M059J (cell line): ENCODE measurements at regions not wholly inside any gene's neighbourhood (a gene's known extent, or its start where the extent isn't known, plus 50 kb on each side); places are given as distances from the start of the nearest gene placed in this dataset.
"Not testable (repeated sequence)": the region's sequence is repeated elsewhere in the genome, so short reads cannot be mapped to it uniquely, and the experiment has no call there.

Experiments used
- DNase-seq: peaks from one replicate; pipeline ENCODE4 v3.0.0-alpha.2; 2012; ENCODE audit warnings: low read depth

DNA sequence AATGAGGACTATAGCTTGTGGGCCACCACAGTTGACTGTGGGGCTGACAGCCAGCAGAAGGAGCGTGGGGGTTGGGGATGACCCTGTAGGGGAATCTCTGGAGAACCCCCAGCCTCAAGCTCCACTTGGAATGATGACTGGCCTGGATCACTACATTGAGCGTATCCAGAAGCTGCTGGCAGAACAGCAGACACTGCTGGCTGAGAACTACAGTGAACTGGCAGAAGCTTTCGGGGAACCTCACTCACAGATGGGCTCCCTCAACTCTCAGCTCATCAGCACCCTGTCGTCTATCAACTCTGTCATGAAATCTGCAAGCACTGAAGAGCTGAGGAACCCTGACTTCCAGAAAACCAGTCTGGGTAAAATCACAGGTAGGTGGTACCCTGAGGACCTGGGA lies 128.4 kb upstream of the DMRT1 start:
- no peak for DNase-seq

DNA sequence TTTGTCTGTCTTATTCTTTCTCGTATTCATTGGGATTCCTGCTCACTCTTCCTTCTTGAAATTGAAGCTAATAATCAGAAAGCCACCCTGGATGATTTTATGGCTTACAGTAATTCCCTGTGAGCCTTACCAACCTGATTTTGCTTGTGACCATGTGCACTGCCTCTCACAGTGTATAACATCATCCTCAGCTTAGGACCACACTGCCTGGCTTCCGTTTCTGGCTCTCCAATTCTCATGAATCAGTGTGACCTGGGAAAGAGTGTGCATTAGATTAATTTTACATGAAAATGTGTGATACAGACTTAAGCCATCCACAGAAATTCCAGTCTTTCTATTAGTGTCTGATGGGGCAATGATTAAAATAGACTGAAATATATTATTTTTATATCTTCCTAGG lies 126.8 kb upstream of the DMRT1 start:
- no peak for DNase-seq

DNA sequence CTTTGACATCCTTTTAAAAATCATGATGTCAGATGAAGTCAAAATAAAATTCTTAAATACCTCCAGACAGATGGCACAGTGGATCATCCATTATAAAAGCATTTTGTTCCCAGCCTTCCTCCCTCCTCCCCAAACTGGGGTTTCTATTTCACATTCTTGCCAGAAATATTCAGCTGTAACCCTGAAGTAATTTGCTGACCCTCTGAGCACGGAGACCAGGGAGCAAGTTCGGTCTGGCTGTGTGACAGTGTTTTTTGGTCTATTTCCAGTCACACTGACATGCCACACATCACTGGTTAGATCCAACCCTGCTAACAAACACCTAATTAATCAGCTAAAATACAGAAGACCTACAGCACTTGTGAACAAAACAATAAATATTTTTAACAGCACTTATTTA lies 126.2 kb upstream of the DMRT1 start:
- no peak for DNase-seq

GRCh38 chr9:715743-716400 lies 125.6 kb upstream of the DMRT1 start:
- no peak for DNase-seq

- no peak for DNase-seq
These were observed 123.8 kb upstream of the DMRT1 start for GRCh38 chr9:717722-718121.

GRCh38 chr9:720239-720881 lies 121.1 kb upstream of the DMRT1 start:
- DNase-seq, result no peak

GRCh38 chr9:722388-722980 lies 119.0 kb upstream of the DMRT1 start:
- no peak for DNase-seq

DNA sequence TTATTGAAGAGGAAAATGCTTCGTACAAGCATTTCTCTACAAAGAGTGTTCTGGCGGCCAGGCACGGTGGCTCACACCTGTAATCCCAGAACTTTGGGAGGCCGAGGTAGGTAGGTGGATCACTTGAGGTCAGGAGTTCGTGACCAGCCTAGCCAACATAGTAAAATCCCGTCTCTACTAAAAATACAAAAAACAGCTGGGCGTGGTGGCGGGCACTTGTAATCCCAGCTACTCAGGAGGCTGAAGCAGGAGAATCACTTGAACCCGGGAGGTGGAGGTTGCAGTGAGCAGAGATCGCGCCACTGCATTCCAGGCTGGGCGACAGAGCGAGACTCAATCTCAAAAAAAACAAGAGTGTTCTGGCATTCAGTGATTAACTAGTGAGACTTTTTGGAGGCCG lies 117.0 kb upstream of the DMRT1 start:
- not testable (repeated sequence) for DNase-seq

DNA sequence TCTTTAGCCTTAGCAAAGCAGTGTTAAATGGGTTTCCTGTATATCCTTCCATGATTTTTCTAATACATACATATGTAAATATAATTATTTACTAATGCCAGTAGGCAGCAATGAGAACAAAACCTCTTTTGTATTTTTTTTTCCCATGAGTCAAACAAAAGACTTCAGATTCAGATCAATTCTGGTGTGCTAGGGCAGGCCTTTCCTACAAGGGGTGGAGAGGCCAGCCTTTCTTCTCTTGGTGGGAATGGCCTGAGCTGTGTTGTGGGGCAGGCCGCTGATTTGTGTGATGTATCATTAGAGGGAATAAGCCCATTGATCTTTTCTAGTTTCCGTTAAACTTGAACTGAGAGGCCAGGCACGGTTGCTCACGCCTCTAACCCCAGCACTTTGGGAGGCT lies 115.5 kb upstream of the DMRT1 start:
- no peak for DNase-seq

DNA sequence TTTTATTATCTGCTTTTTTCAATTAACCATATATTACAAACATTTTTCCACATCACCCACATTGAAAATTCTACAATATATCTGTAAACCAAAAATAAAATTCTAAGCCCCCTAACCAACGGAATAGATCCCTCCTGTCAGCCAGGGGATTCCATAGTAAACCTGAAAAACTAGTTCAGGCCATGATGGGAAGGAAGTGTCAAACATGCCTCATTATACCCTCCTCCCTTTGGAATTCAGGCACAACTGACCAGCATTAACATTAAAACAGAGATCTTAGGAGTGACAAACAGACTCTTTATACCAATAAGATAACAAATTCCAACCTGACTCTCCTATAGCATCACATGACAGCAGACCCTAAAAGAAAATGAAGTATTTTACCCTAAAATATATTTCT lies 113.7 kb upstream of the DMRT1 start:
- DNase-seq, result no peak

- DNase-seq, result no peak
These were observed 113.0 kb upstream of the DMRT1 start for GRCh38 chr9:728535-728934.

GRCh38 chr9:731474-731873 lies 110.0 kb upstream of the DMRT1 start:
- no peak for DNase-seq

DNA sequence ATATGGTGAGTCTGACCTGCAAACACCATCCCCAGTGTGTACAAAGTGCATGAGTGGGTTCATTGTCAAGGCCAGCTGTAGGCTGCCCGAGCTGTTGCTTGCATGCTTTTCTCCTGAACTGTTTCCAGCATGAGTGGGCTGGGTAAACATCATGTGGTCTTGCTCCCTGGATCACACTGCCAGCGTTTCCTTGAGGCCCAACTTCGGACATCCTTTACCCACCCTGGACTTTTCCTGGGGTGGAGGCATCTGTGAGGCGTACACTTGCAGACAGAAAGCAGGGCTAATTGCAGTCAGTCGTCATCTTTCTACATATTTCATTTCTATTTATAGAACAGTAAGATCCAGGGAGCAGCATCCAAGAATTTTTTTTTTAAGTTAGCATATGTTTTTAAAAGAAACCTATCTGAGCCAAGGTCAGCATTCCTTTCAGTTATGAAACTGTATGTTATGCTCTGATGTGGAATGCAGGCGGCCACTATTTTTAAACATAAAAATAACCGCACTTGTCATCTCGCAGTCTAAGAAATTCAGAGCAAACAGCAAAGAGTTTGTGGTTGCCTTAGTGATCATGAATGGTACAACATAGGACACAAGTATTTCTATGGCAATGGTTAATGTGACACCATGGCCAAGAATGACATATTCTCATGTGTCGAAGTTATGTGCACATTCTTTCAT lies 106.5 kb upstream of the DMRT1 start:
- peak; percentile 39 for DNase-seq

GRCh38 chr9:737400-738120 lies 103.9 kb upstream of the DMRT1 start:
- DNase-seq, result peak; percentile 17

GRCh38 chr9:738209-738915 lies 103.1 kb upstream of the DMRT1 start:
- peak; percentile 99 for DNase-seq

GRCh38 chr9:739362-739761 lies 102.1 kb upstream of the DMRT1 start:
- DNase-seq, result no peak

- no peak for DNase-seq
These were observed 101.3 kb upstream of the DMRT1 start for GRCh38 chr9:740221-740620.

DNA sequence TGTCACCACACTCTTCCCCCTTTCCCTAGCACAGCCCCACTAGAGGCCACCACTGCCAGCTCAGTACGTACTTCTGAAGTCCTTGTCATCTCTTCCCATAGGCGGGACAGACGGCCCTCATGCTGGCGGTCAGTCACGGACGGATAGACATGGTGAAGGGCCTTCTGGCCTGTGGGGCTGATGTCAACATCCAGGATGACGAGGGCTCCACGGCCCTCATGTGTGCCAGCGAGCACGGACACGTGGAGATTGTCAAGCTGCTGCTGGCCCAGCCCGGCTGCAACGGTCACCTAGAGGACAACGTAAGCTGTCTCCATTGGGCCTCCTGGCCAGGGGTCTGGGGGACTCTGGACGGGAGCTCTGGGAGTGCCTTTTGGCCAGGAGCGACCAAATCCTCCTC lies 99.4 kb upstream of the DMRT1 start:
- no peak for DNase-seq

DNA sequence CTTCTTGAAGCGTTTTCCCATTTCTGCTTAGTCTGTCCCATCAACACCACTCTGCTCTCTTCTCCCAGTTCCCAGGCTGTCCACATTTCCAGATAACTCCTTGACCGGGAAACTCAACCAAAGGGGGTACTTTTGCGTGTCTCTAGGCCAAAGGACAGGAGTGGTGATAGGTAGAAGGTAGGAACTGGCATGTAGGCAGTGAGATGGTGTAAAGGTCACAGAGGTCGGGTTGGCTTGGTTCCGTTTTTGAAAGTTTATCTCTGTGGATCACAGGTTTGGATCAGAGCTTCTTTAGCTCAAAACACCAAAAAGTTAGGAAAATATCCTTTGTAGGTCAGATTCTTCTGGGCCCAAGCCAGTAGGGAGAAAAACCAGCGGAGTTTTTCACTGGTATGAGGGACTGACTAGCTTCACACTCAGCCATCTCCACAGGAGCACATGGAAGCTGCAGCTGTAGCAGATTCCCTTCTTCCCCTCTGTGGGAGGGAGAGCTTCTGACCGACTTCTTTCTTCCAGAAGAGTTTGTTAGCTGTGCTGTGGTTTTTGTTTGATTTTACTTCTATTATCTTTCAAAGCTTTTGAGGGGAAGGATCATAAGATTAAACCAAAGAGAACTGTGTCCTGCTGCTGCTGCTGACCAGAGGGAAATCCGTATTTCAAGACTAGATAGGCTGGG lies 98.4 kb upstream of the DMRT1 start:
- DNase-seq, result no peak

DNA sequence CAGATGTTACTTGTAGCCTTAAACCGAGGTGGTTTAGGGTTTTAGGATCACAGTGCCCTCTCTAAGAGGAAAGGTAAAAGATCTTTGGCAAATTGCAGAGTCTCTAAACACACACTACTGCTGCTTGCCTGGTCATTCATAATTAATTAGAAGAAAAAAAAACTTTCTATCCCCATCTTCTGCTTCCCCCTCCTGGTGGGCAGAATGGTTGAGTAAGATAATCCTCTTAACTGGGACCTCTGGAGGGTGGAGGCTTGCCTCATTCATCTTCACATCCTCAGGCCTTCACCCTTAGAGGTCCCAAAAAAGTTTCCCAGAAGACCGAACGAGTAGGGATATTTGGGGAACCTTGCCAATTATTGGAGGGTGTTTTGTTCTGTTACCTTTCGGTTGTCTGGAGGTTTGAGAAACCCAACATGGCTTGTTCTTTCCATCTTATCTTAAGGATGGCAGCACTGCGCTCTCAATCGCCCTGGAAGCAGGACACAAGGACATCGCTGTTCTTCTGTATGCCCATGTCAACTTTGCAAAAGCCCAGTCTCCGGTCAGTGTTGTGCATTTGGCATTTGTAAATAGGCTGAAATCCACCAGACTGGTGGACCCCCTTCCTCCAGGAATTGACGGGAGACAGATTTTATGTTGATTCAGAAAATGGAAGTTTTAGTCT lies 97.3 kb upstream of the DMRT1 start:
- no peak for DNase-seq
